AG09309 (cell line): ENCODE measurements at regions not wholly inside any gene's neighbourhood (a gene's known extent, or its start where the extent isn't known, plus 50 kb on each side); places are given as distances from the start of the nearest gene placed in this dataset.

Experiments used
- DNase-seq: peaks from one replicate; pipeline ENCODE4 v3.0.0-alpha.2; 2010; ENCODE audit warnings: low read depth
- H3K4me3 ChIP-seq: 2 replicates; pipeline ENCODE4 v1.5.1; 2011; ENCODE audit warnings: mild to moderate bottlenecking, low read depth, low read length, moderate library complexity; ENCODE audit not compliant: control insufficient read depth
- CTCF ChIP-seq: IDR thresholded peaks from 2 replicates; pipeline ENCODE4 v1.5.1; 2011; ENCODE audit warnings: mild to moderate bottlenecking, low read depth, low read length, inconsistent platforms; ENCODE audit not compliant: insufficient read depth, control insufficient read depth; ENCODE audit errors: missing control alignments

GRCh38 chr20:48287552-48288170 is 502.4 kb upstream of the SULF2 start:
- no peak overlapping the region for H3K4me3 ChIP-seq
- DNase-seq, result no peak
- TF ChIP-seq CTCF, result no peak

GRCh38 chr20:48287021-48287494 is 501.8 kb upstream of the SULF2 start:
- TF ChIP-seq CTCF, result no peak
- no peak for DNase-seq
- no peak overlapping the region for H3K4me3 ChIP-seq

- H3K4me3 ChIP-seq, result no peak overlapping the region
- TF ChIP-seq CTCF, result no peak
- no peak for DNase-seq
These were observed 501.3 kb upstream of the SULF2 start for GRCh38 chr20:48286601-48287000.

GRCh38 chr20:48285656-48286055 is 500.4 kb upstream of the SULF2 start:
- DNase-seq, result no peak
- no peak overlapping the region for H3K4me3 ChIP-seq
- TF ChIP-seq CTCF, result no peak

GRCh38 chr20:48284837-48285236 is 499.6 kb upstream of the SULF2 start:
- DNase-seq, result no peak
- no peak for TF ChIP-seq CTCF
- no peak overlapping the region for H3K4me3 ChIP-seq

- H3K4me3 ChIP-seq, result no peak overlapping the region
- no peak for DNase-seq
- no peak for TF ChIP-seq CTCF
These were observed 499.0 kb upstream of the SULF2 start for GRCh38 chr20:48284315-48284714.
